GM23248 (cell line): ENCODE measurements at regions not wholly inside any gene's neighbourhood (a gene's known extent, or its start where the extent isn't known, plus 50 kb on each side); places are given as distances from the start of the nearest gene placed in this dataset.

Experiments used
- DNase-seq: peaks from one replicate; pipeline ENCODE4 v3.0.0-alpha.2; 2015
- H2AFZ ChIP-seq: fragments of 200-600 bp; sonication (generic); 2 replicates; pipeline ENCODE4 v1.6.1; 2016; ENCODE audit warnings: antibody characterized with exemption
- H3F3A ChIP-seq: fragments of 200-600 bp; sonication (generic); 2 replicates; pipeline ENCODE4 v1.6.1; 2016; ENCODE audit warnings: mild to moderate bottlenecking, antibody characterized with exemption, mixed run types; ENCODE audit not compliant: insufficient read depth
- H3K27ac ChIP-seq: fragments of 200-600 bp; sonication (generic); 2 replicates; pipeline ENCODE4 v1.5.1; 2016; ENCODE audit warnings: mild to moderate bottlenecking
- H3K27me3 ChIP-seq: fragments of 200-600 bp; sonication (generic); replicated peaks from 2 replicates; pipeline ENCODE4 v1.6.1; 2016; ENCODE audit warnings: mild to moderate bottlenecking; ENCODE audit not compliant: insufficient read depth
- H3K36me3 ChIP-seq: fragments of 200-600 bp; sonication (generic); 2 replicates; pipeline ENCODE4 v1.6.1; 2016; ENCODE audit warnings: low read depth, mild to moderate bottlenecking
- H3K4me1 ChIP-seq: fragments of 200-600 bp; sonication (generic); 2 replicates; pipeline ENCODE4 v1.6.1; 2016; ENCODE audit warnings: mild to moderate bottlenecking; ENCODE audit not compliant: insufficient read depth
- H3K4me2 ChIP-seq: fragments of 200-600 bp; sonication (generic); one replicate; pipeline ENCODE4 v1.6.1; 2016; ENCODE audit warnings: mild to moderate bottlenecking; ENCODE audit not compliant: unreplicated experiment
- H3K4me3 ChIP-seq: fragments of 200-600 bp; sonication (generic); 2 replicates; pipeline ENCODE4 v1.5.1; 2016; ENCODE audit warnings: mild to moderate bottlenecking
- H3K79me2 ChIP-seq: fragments of 200-600 bp; sonication (generic); 2 replicates; pipeline ENCODE4 v1.6.1; 2016; ENCODE audit warnings: mild to moderate bottlenecking; ENCODE audit not compliant: insufficient read depth
- H3K9ac ChIP-seq: fragments of 200-600 bp; sonication (generic); 2 replicates; pipeline ENCODE4 v1.6.1; 2016; ENCODE audit warnings: mild to moderate bottlenecking
- H3K9me2 ChIP-seq: fragments of 200-600 bp; sonication (generic); 2 replicates; pipeline ENCODE4 v1.6.1; 2016; ENCODE audit warnings: mixed run types, mild to moderate bottlenecking, moderate library complexity; ENCODE audit not compliant: insufficient read depth
- H3K9me3 ChIP-seq: fragments of 200-600 bp; sonication (generic); one replicate; pipeline ENCODE4 v1.6.1; 2017; ENCODE audit warnings: low read depth
- H4K20me1 ChIP-seq: fragments of 200-600 bp; sonication (generic); 2 replicates; pipeline ENCODE4 v1.6.0; 2016; ENCODE audit not compliant: insufficient read depth
- EZH2 ChIP-seq: fragments of 200-600 bp; sonication (generic); IDR thresholded peaks from 2 replicates; pipeline ENCODE4 v1.6.1; 2018; ENCODE audit warnings: antibody characterized with exemption, mild to moderate bottlenecking; ENCODE audit not compliant: insufficient read depth, poor library complexity, severe bottlenecking
- EZH2phosphoT487 ChIP-seq: fragments of 200-600 bp; sonication (generic); IDR thresholded peaks from 2 replicates; pipeline ENCODE4 v1.6.1; 2018; ENCODE audit warnings: antibody characterized with exemption, moderate library complexity, mild to moderate bottlenecking, low read depth; ENCODE audit not compliant: insufficient read depth
- WGBS, 2 experiments: methylation state at CpG; one replicate each; pipeline ENCODE4 v1.1.6; 2015 to 2017; ENCODE audit warnings: low lambda C conversion rate in 2 of 2, low coverage in 1 of 2; ENCODE audit errors: missing lambda C conversion rate in 2 of 2; 5-methylcytosine and 5-hydroxymethylcytosine counted together
- in situ Hi-C: fragments of 300-500 bp; cut with MboI; formaldehyde crosslinking; loops from 2 replicates; pipeline ENCODE4 v1.15.0; 2020

DNA sequence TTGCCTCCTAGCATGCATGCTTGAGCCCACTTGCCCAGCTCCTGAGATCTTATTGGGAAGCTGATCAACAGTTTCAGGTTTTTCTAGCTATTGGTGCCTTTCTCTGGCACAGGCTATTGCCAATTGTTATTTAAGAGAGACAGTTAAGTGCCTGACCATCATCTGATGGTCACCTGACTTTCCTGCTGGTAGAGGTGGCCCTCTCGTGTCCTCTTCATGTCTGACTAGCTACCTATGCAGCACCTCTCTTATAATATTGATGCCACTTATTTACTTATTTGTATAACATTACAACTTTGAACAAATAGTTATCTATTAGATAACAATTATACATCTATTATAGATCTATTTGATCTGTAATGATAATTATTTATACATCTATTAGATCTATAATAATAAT is 205.9 kb upstream of the SEMA3D start:
- Histone ChIP-seq H3K79me2 (no peaks in the 10 kb centered on the region), H3K4me3 (no peak overlapping the region), H3K27ac (no peak overlapping the region), H3K4me2 (no peak overlapping the region), H3K4me1 (no peaks in the 10 kb centered on the region), H3K9ac (no peak overlapping the region), H3K9me3 (no peaks in the 10 kb centered on the region), H3K9me2 (no peaks in the 10 kb centered on the region), H3K36me3 (no peaks in the 10 kb centered on the region), H2AFZ (no peak overlapping the region), H4K20me1 (no peaks in the 10 kb centered on the region), H3K27me3 (no peaks in the 10 kb centered on the region), H3F3A (no peaks in the 10 kb centered on the region)
- in situ Hi-C loops, result no loop called here
- WGBS, 2 experiments, result 47 to 52% methylated on average over 1 of the region's 1 CpG
- TF ChIP-seq EZH2 (no peak), EZH2phosphoT487 (no peak)
- no peak for DNase-seq

DNA sequence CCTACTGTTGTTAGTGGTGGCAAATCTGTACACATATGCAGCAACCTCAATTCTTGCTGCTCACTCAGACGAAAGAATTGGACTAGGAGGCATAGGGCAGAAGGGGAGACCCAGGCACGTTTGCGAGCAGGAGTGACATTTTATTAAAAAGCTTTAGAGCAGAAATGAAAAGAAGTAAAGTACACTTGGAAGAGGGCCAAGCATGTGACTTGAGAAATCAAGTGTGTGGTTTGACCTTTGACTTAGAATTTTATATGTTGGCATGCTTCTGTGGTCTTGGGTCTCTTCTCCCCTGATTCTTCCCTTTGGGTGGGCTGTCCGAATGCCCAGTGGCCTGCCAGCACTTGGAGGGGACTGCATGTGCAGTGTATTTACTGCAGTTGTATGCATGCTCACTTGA is 205.5 kb upstream of the SEMA3D start:
- Histone ChIP-seq H3K9ac (no peak overlapping the region), H3F3A (no peaks in the 10 kb centered on the region), H2AFZ (no peak overlapping the region), H3K4me2 (no peak overlapping the region), H3K4me1 (no peaks in the 10 kb centered on the region), H3K79me2 (no peaks in the 10 kb centered on the region), H3K4me3 (no peak overlapping the region), H3K27ac (no peak overlapping the region), H4K20me1 (no peaks in the 10 kb centered on the region), H3K36me3 (no peaks in the 10 kb centered on the region), H3K9me2 (no peaks in the 10 kb centered on the region), H3K27me3 (no peaks in the 10 kb centered on the region), H3K9me3 (no peaks in the 10 kb centered on the region)
- TF ChIP-seq EZH2 (no peak), EZH2phosphoT487 (no peak)
- DNase-seq, result no peak
- WGBS, 2 experiments, result 63 to 67% methylated on average over 4 of the region's 4 CpGs
- in situ Hi-C loops, result no loop called here

DNA sequence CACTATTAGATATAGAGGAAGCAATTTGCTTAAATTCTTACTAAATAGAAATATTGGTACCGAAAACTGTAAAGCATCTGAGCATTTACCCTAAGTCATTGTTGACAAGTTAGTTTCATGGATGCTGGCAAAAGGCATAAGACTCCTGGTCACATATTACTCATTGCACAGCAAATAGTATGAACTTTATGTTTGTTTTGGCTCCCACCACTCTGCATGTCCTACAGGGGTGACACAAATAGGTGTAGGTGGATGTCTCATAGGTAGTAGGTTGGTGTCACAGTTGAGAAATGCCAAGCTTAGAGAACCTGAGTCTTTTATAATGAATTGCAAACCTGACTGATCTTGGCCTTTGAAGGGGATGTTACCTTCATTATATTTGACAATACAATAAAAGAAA is 199.6 kb upstream of the SEMA3D start:
- no peak for TF ChIP-seq EZH2phosphoT487
- in situ Hi-C loops, result no loop called here
- H4K20me1 ChIP-seq, result no peaks in the 10 kb centered on the region
- no peaks in the 10 kb centered on the region for H3F3A ChIP-seq
- no peaks in the 10 kb centered on the region for H3K9me2 ChIP-seq
- no peak overlapping the region for H3K9ac ChIP-seq
- 88 to 92% methylated on average over 1 of the region's 1 CpG for WGBS, 2 experiments
- H3K27me3 ChIP-seq, result no peaks in the 10 kb centered on the region
- H3K4me3 ChIP-seq, result no peak overlapping the region
- no peak overlapping the region for H3K4me2 ChIP-seq
- DNase-seq, result no peak
- no peaks in the 10 kb centered on the region for H3K79me2 ChIP-seq
- no peaks in the 10 kb centered on the region for H3K36me3 ChIP-seq
- H3K9me3 ChIP-seq, result no peaks in the 10 kb centered on the region
- no peak overlapping the region for H2AFZ ChIP-seq
- no peaks in the 10 kb centered on the region for H3K4me1 ChIP-seq
- H3K27ac ChIP-seq, result no peak overlapping the region

DNA sequence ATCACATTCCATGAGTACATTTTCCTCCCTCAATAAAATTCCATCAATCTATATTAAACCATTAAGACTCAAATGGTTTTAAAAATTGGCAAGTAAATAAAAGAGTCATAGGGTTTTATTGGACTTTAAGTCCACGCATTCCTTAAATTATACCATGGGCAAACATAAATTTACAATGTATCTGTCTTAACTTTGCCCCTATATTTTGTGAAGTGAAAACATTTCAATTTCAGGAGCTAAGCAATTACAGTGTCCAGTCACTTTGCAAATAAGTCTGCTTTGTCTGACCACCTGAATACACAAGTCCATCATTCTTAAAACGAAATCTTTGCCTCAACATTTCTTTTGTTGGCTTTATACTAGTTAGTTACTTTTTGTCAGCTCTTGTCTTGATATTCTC is 197.5 kb upstream of the SEMA3D start:
- in situ Hi-C loops, result no loop called here
- Histone ChIP-seq H3K9ac (no peak overlapping the region), H3K9me2 (no peaks in the 10 kb centered on the region), H3K27ac (no peak overlapping the region), H3K27me3 (no peaks in the 10 kb centered on the region), H3F3A (no peaks in the 10 kb centered on the region), H3K4me2 (no peak overlapping the region), H3K36me3 (no peaks in the 10 kb centered on the region), H2AFZ (no peak overlapping the region), H3K9me3 (no peaks in the 10 kb centered on the region), H3K79me2 (no peaks in the 10 kb centered on the region), H3K4me1 (no peaks in the 10 kb centered on the region), H3K4me3 (no peak overlapping the region), H4K20me1 (no peaks in the 10 kb centered on the region)
- DNase-seq, result no peak
- WGBS, 2 experiments, result 73 to 79% methylated on average over 2 of the region's 2 CpGs
- TF ChIP-seq EZH2phosphoT487 (no peak), EZH2 (no peak)

DNA sequence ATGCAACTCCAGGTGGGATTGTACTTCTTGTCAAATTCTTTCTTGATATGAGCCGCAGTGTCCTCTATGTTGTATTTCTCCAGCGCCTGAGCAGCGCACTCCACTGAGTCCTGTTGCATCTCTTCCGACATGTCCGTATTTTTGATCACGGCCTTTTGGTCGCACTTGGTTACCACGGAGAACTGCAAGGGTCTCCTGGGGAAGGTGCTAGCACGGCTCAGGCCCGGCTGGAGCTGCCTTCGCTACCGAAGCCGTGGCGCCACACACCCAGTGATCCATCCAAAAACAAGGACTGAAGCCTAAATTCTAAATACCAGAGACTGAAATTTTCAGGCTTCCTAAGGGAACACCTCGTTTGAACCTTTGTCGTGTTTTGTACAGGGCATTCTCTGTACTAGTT is 194.4 kb upstream of the SEMA3D start:
- no peaks in the 10 kb centered on the region for H3K36me3 ChIP-seq
- no peaks in the 10 kb centered on the region for H4K20me1 ChIP-seq
- DNase-seq, result no peak
- no peaks in the 10 kb centered on the region for H3K79me2 ChIP-seq
- no peaks in the 10 kb centered on the region for H3K9me3 ChIP-seq
- no peak overlapping the region for H3K9ac ChIP-seq
- H3K4me3 ChIP-seq, result no peak overlapping the region
- no peaks in the 10 kb centered on the region for H3F3A ChIP-seq
- no peaks in the 10 kb centered on the region for H3K9me2 ChIP-seq
- TF ChIP-seq EZH2phosphoT487 (no peak), EZH2 (no peak)
- no peak overlapping the region for H3K4me2 ChIP-seq
- no peaks in the 10 kb centered on the region for H3K27me3 ChIP-seq
- 86 to 87% methylated on average over 15 to 16 of the region's 16 CpGs for WGBS, 2 experiments
- H3K27ac ChIP-seq, result no peak overlapping the region
- no peak overlapping the region for H2AFZ ChIP-seq
- no peaks in the 10 kb centered on the region for H3K4me1 ChIP-seq
- in situ Hi-C loops, result no loop called here
